ENCODE measurements at regions not wholly inside any gene's neighbourhood (a gene's known extent, or its start where the extent isn't known, plus 50 kb on each side); places are given as distances from the start of the nearest gene placed in this dataset.

- no peak for TF ChIP-seq CTCF (conservative IDR thresholded peaks at IDR 0.05)
- no peak for TF ChIP-seq ZFX (IDR thresholded peaks at IDR 0.05)
Measured at GRCh38 chr9:102519423-102519822, 475.7 kb upstream of the CYLC2 start.

All from C4-2B (cell line).